HepG2 (cell line): ENCODE measurements at regions not wholly inside any gene's neighbourhood (a gene's known extent, or its start where the extent isn't known, plus 50 kb on each side); places are given as distances from the start of the nearest gene placed in this dataset.

Experiments used
- ATAC-seq: fragments of 200-7000 bp; cut with Tn5 transposase; 3 replicates; pipeline ENCODE4 v1.9.1; 2020; ENCODE audit warnings: mild to moderate bottlenecking, moderate library complexity
- BruUV-seq: library from RNA; stranded (reverse); fragments of 400-500 nt; replicated peaks from 2 replicates; lab custom pipeline; 2021; lab: Mats Ljungman, UMichigan
- CTCF ChIA-PET: fragments of 300-600 bp; formaldehyde crosslinking; extraction: SDS; loops from one replicate; lab custom pipeline; 2021; ENCODE audit warnings: low total read pairs, inconsistent platforms, low intra/inter-chr PET ratio; lab: Yijun Ruan, JAX
- POLR2A ChIA-PET: fragments of 350-600 bp; sonication (Branson Sonifier 250); formaldehyde crosslinking; loops from one replicate; lab custom pipeline; 2020; ENCODE audit warnings: antibody characterized with exemption, inconsistent platforms; lab: Yijun Ruan, JAX
- DNase-seq: peaks from one replicate; pipeline ENCODE4 v3.0.0-alpha.2; 2015; ENCODE audit warnings: low spot score
- FAIRE-seq: peaks from 3 replicates; lab custom pipeline; 2011; peaks lifted over from hg19 to GRCh38; lab: Jason Lieb, UNC
- H2AFZ ChIP-seq: one replicate; pipeline ENCODE4 v1.6.1; 2011; ENCODE audit warnings: low read length, inconsistent platforms
- H3K27ac ChIP-seq: fragments of 300-600 bp; 3 replicates; pipeline ENCODE4 v1.8.0; 2011; ENCODE audit warnings: mixed run types, mild to moderate bottlenecking, mixed read lengths, low read length, inconsistent platforms; ENCODE audit not compliant: insufficient read depth; ENCODE audit errors: extremely low read length
- H3K27me3 ChIP-seq, 2 experiments: fragments of 200-600 bp in 1 of 2; 2 replicates in 1 of 2; 3 replicates in 1 of 2; pipeline versions ENCODE4 v1.6.0 to v1.8.0; 2011; ENCODE audit warnings: low read length in 2 of 2, mild to moderate bottlenecking in 2 of 2, moderate library complexity in 2 of 2, inconsistent platforms in 1 of 2; ENCODE audit not compliant: insufficient read depth in 2 of 2, control insufficient read depth in 1 of 2
- H3K36me3 ChIP-seq, 2 experiments: fragments of 200-600 bp in 1 of 2; replicated peaks in 1 of 2; 2 replicates in 1 of 2; 3 replicates in 1 of 2; pipeline versions ENCODE4 v1.5.1 to v1.8.0; 2011; ENCODE audit warnings: low read length in 2 of 2, inconsistent platforms in 1 of 2; ENCODE audit not compliant: insufficient read depth in 2 of 2, control insufficient read depth in 1 of 2
- H3K4me1 ChIP-seq: 2 replicates; pipeline ENCODE4 v1.5.1; 2012; ENCODE audit warnings: low read length, inconsistent platforms; ENCODE audit not compliant: insufficient read depth
- H3K4me2 ChIP-seq: 2 replicates; pipeline ENCODE4 v1.6.0; 2011; ENCODE audit warnings: low read depth, low read length, inconsistent platforms
- H3K4me3 ChIP-seq, 3 experiments: fragments of 200-600 bp in 1 of 3; sonication (generic), shearing (Covaris generic) in 1 of 3; replicated peaks in 1 of 3; 2 replicates each; pipeline ENCODE4 v1.5.1; 2011 to 2016; ENCODE audit warnings: low read length in 3 of 3, inconsistent platforms in 2 of 3, low read depth in 2 of 3, mild to moderate bottlenecking in 2 of 3, control low read depth in 1 of 3, mixed read lengths in 1 of 3; ENCODE audit not compliant: insufficient read depth in 1 of 3
- H3K79me2 ChIP-seq: one replicate; pipeline ENCODE4 v1.6.1; 2011; ENCODE audit warnings: low read length, inconsistent platforms; ENCODE audit not compliant: insufficient read depth
- H3K9ac ChIP-seq: 2 replicates; pipeline ENCODE4 v1.6.0; 2011; ENCODE audit warnings: mild to moderate bottlenecking, low read depth, low read length, inconsistent platforms; ENCODE audit not compliant: insufficient read depth
- H3K9me3 ChIP-seq: 2 replicates; pipeline ENCODE4 v1.5.1; 2012; ENCODE audit warnings: mild to moderate bottlenecking, low read length
- H4K20me1 ChIP-seq: 2 replicates; pipeline ENCODE4 v1.6.0; 2011; ENCODE audit warnings: inconsistent platforms, mild to moderate bottlenecking, low read length, moderate library complexity; ENCODE audit not compliant: insufficient read depth
- BRCA1 ChIP-seq: sonication (generic); formaldehyde crosslinking; IDR thresholded peaks from 2 replicates; pipeline ENCODE4 v1.4.0; 2020; ENCODE audit warnings: missing genetic modification reagents
- GATA4 ChIP-seq: sonication (generic); IDR thresholded peaks from 2 replicates; pipeline ENCODE4 v1.6.1; 2016; ENCODE audit warnings: antibody characterized with exemption, low read depth, borderline replicate concordance
- GATAD1 ChIP-seq: IDR thresholded peaks from 2 replicates; pipeline ENCODE4 v1.6.1; 2016; ENCODE audit warnings: missing genetic modification reagents, missing compliant biosample characterization
- GLMP ChIP-seq: sonication (generic); formaldehyde crosslinking; IDR thresholded peaks from 2 replicates; pipeline ENCODE4 v1.9.0; 2021; ENCODE audit warnings: missing genetic modification reagents, mild to moderate bottlenecking, borderline replicate concordance
- MTF2 ChIP-seq: sonication (generic); formaldehyde crosslinking; IDR thresholded peaks from 2 replicates; pipeline ENCODE4 v1.5.0; 2020; ENCODE audit warnings: missing genetic modification reagents, borderline replicate concordance
- NONO ChIP-seq, 2 experiments: fragments of 450-650 bp in 1 of 2; sonication (generic) in 1 of 2; formaldehyde crosslinking in 1 of 2; IDR thresholded peaks in 1 of 2; conservative IDR thresholded peaks in 1 of 2; 2 replicates each; pipeline versions ENCODE4 v1.6.1 to v1.8.0; 2017 to 2022; ENCODE audit warnings: mild to moderate bottlenecking in 1 of 2, missing genetic modification reagents in 1 of 2, moderate library complexity in 1 of 2
- PRDM4 ChIP-seq: sonication (generic); formaldehyde crosslinking; IDR thresholded peaks from 2 replicates; pipeline ENCODE4 v1.9.0; 2021; ENCODE audit warnings: missing genetic modification reagents, borderline replicate concordance
- SP2 ChIP-seq: sonication (generic); formaldehyde crosslinking; IDR thresholded peaks from 2 replicates; pipeline ENCODE4 v1.5.1; 2020; ENCODE audit warnings: mild to moderate bottlenecking, missing genetic modification reagents
- USF2 ChIP-seq, 2 experiments: sonication (generic) in 1 of 2; formaldehyde crosslinking in 1 of 2; IDR thresholded peaks; 2 replicates each; pipeline versions ENCODE4 v1.5.1 to v1.6.1; 2011 to 2020; ENCODE audit warnings: borderline replicate concordance in 1 of 2, low read depth in 1 of 2, low read length in 1 of 2, mild to moderate bottlenecking in 1 of 2, missing genetic modification reagents in 1 of 2, moderate library complexity in 1 of 2
- ZBTB26 ChIP-seq: IDR thresholded peaks from 2 replicates; pipeline ENCODE4 v1.6.1; 2016; ENCODE audit warnings: missing compliant biosample characterization, missing genetic modification reagents, borderline replicate concordance
- ZNF790 ChIP-seq: sonication (generic); formaldehyde crosslinking; IDR thresholded peaks from 2 replicates; pipeline ENCODE4 v1.8.0; 2022; ENCODE audit warnings: missing genetic modification reagents, mild to moderate bottlenecking, borderline replicate concordance
- ZXDC ChIP-seq: sonication (generic); formaldehyde crosslinking; IDR thresholded peaks from 2 replicates; pipeline ENCODE4 v1.5.0; 2020; ENCODE audit warnings: mild to moderate bottlenecking, missing genetic modification reagents
- WGBS: methylation state at CpG from one replicate; pipeline ENCODE4 v1.1.6; 2017; ENCODE audit warnings: low lambda C conversion rate; 5-methylcytosine and 5-hydroxymethylcytosine counted together
- in situ Hi-C: cut with HindIII; loops from 2 replicates; pipeline ENCODE4 v1.10.0; 2017; ENCODE audit warnings: low pct_unique_long_range_greater_than_20kb; ENCODE audit not compliant: extremely low pct_ligation_motif_present
- intact Hi-C: fragments of 100-400 bp; cut with micrococcal nuclease; formaldehyde crosslinking; loops from one replicate; pipeline ENCODE4 v1.10.0; 2022; ENCODE audit not compliant: unreplicated experiment

GRCh38 chr5:58056546-58056945 lies 403.3 kb downstream of the PLK2 start (continued):
- TF ChIP-seq ZBTB26 (CRISPR knock-in tag): no peak
- TF ChIP-seq GATA4: no peak
- TF ChIP-seq ZNF790 (CRISPR knock-in tag): no peak
- no peak for TF ChIP-seq USF2 (IDR thresholded peaks at IDR 0.05; ENCODE audit: low read depth, low read length)
- TF ChIP-seq USF2 (CRISPR knock-in tag; IDR thresholded peaks at IDR 0.05; ENCODE audit: borderline replicate concordance): no peak
- TF ChIP-seq, all 625 proteins: peak for 0

GRCh38 chr5:58054018-58054417 lies 405.9 kb downstream of the PLK2 start:
- no peak for DNase-seq
- Histone ChIP-seq H3K4me1 (no peaks in the 10 kb centered on the region), H3K27me3 (no peaks in the 10 kb centered on the region), H3K4me3 (no peak overlapping the region), H3K9ac (no peak overlapping the region), H3K9me3 (peaks cover 4% of the 10 kb centered on the region; the same call in 1 of the 2 replicates), H3K4me2 (no peak overlapping the region), H2AFZ (no peak overlapping the region), H3K79me2 (no peaks in the 10 kb centered on the region), H3K27ac (no peak overlapping the region), H4K20me1 (no peaks in the 10 kb centered on the region), H3K36me3 (no peaks in the 10 kb centered on the region)
- no peak for ATAC-seq
- in situ Hi-C loops: no loop called here
- FAIRE-seq: no peak
- intact Hi-C loops: no loop called here
- POLR2A ChIA-PET: no interaction called here
- CTCF ChIA-PET: no interaction called here
- 11% methylated on average over 1 of the region's 1 CpG for WGBS
- BruUV-seq: no TSS peak
- TF ChIP-seq GATAD1 (CRISPR knock-in tag) (no peak), GLMP (CRISPR knock-in tag) (no peak), NONO (IDR thresholded peaks at IDR 0.05) (no peak), NONO (CRISPR knock-in tag; conservative IDR thresholded peaks at IDR 0.05) (no peak), BRCA1 (CRISPR knock-in tag) (no peak), SP2 (CRISPR knock-in tag) (no peak), ZXDC (CRISPR knock-in tag) (no peak), MTF2 (CRISPR knock-in tag) (no peak), PRDM4 (CRISPR knock-in tag) (no peak)
